ENCODE measurements at regions not wholly inside any gene's neighbourhood (a gene's known extent, or its start where the extent isn't known, plus 50 kb on each side); places are given as distances from the start of the nearest gene placed in this dataset.

- Histone ChIP-seq H3K36me3 (ENCODE audit: insufficient read depth, low read length) (no peaks in the 10 kb centered on the region), H3K9ac (ENCODE audit: low read depth, low read length, poor library complexity, severe bottlenecking) (no peak overlapping the region), H2AFZ (ENCODE audit: low read length) (no peak overlapping the region), H3K9me2 (replicated peaks; ENCODE audit: low read depth, low read length) (no peaks in the 10 kb centered on the region), H3K27me3 (ENCODE audit: insufficient read depth, low read length, poor library complexity, severe bottlenecking) (no peaks in the 10 kb centered on the region), H4K20me1 (ENCODE audit: insufficient read depth, low read length, poor library complexity, severe bottlenecking) (no peaks in the 10 kb centered on the region), H3K4me1 (ENCODE audit: insufficient read depth, low read length, poor library complexity, severe bottlenecking) (no peaks in the 10 kb centered on the region), H3K9me3 (ENCODE audit: insufficient read depth, low read depth, low read length) (no peaks in the 10 kb centered on the region), H3K4me2 (ENCODE audit: low read depth, low read length, poor library complexity, severe bottlenecking) (no peak overlapping the region), H3F3A (ENCODE audit: low read depth) (no peaks in the 10 kb centered on the region), H3K79me2 (ENCODE audit: insufficient read depth, low read length) (no peaks in the 10 kb centered on the region), H3K4me3 (ENCODE audit: low read length, poor library complexity, severe bottlenecking) (no peak overlapping the region)
- TF ChIP-seq CTCF (conservative IDR thresholded peaks at IDR 0.05; ENCODE audit: low read length) (no peak), EZH2phosphoT487 (IDR thresholded peaks at IDR 0.05; ENCODE audit: borderline replicate concordance) (no peak)
These were observed 525.6 kb downstream of the INSC start for GRCh38 chr11:15640318-15640717.

- H3K4me2 ChIP-seq (ENCODE audit: low read depth, low read length, poor library complexity, severe bottlenecking) = no peak overlapping the region
- no peaks in the 10 kb centered on the region for H3K9me3 ChIP-seq (ENCODE audit: insufficient read depth, low read depth, low read length)
- H3K4me3 ChIP-seq (ENCODE audit: low read length, poor library complexity, severe bottlenecking) = no peak overlapping the region
- no peak for TF ChIP-seq EZH2phosphoT487 (IDR thresholded peaks at IDR 0.05; ENCODE audit: borderline replicate concordance)
- H3K36me3 ChIP-seq (ENCODE audit: insufficient read depth, low read length) = no peaks in the 10 kb centered on the region
- H3F3A ChIP-seq (ENCODE audit: low read depth) = no peaks in the 10 kb centered on the region
- H3K4me1 ChIP-seq (ENCODE audit: insufficient read depth, low read length, poor library complexity, severe bottlenecking) = no peaks in the 10 kb centered on the region
- H4K20me1 ChIP-seq (ENCODE audit: insufficient read depth, low read length, poor library complexity, severe bottlenecking) = no peaks in the 10 kb centered on the region
- no peak overlapping the region for H2AFZ ChIP-seq (ENCODE audit: low read length)
- H3K9ac ChIP-seq (ENCODE audit: low read depth, low read length, poor library complexity, severe bottlenecking) = no peak overlapping the region
- H3K9me2 ChIP-seq (replicated peaks; ENCODE audit: low read depth, low read length) = no peaks in the 10 kb centered on the region
- H3K79me2 ChIP-seq (ENCODE audit: insufficient read depth, low read length) = no peaks in the 10 kb centered on the region
- H3K27me3 ChIP-seq (ENCODE audit: insufficient read depth, low read length, poor library complexity, severe bottlenecking) = no peaks in the 10 kb centered on the region
These were observed 526.7 kb downstream of the INSC start for GRCh38 chr11:15641271-15642045.

GRCh38 chr11:15645201-15645600 is 530.5 kb downstream of the INSC start:
- H3K36me3 ChIP-seq (ENCODE audit: insufficient read depth, low read length) = no peaks in the 10 kb centered on the region
- no peaks in the 10 kb centered on the region for H3K27me3 ChIP-seq (ENCODE audit: insufficient read depth, low read length, poor library complexity, severe bottlenecking)
- H2AFZ ChIP-seq (ENCODE audit: low read length) = no peak overlapping the region
- H3K4me3 ChIP-seq (ENCODE audit: low read length, poor library complexity, severe bottlenecking) = no peak overlapping the region
- no peaks in the 10 kb centered on the region for H3F3A ChIP-seq (ENCODE audit: low read depth)
- H3K4me2 ChIP-seq (ENCODE audit: low read depth, low read length, poor library complexity, severe bottlenecking) = no peak overlapping the region
- H3K9me3 ChIP-seq (ENCODE audit: insufficient read depth, low read depth, low read length) = no peaks in the 10 kb centered on the region
- H3K4me1 ChIP-seq (ENCODE audit: insufficient read depth, low read length, poor library complexity, severe bottlenecking) = no peaks in the 10 kb centered on the region
- H3K9ac ChIP-seq (ENCODE audit: low read depth, low read length, poor library complexity, severe bottlenecking) = no peak overlapping the region
- no peaks in the 10 kb centered on the region for H3K9me2 ChIP-seq (replicated peaks; ENCODE audit: low read depth, low read length)
- TF ChIP-seq EZH2phosphoT487 (IDR thresholded peaks at IDR 0.05; ENCODE audit: borderline replicate concordance) (no peak), CTCF (conservative IDR thresholded peaks at IDR 0.05; ENCODE audit: low read length) (no peak)
- H3K79me2 ChIP-seq (ENCODE audit: insufficient read depth, low read length) = no peaks in the 10 kb centered on the region
- H4K20me1 ChIP-seq (ENCODE audit: insufficient read depth, low read length, poor library complexity, severe bottlenecking) = no peaks in the 10 kb centered on the region
